Fibroblast of lung (primary cell): ENCODE measurements at regions not wholly inside any gene's neighbourhood (a gene's known extent, or its start where the extent isn't known, plus 50 kb on each side); places are given as distances from the start of the nearest gene placed in this dataset.

Source experiments
- DNase-seq, 2 donors: peaks; one replicate each; pipeline versions ENCODE4 v3.0.0 to v3.0.0-alpha.2; 2010; ENCODE audit warnings: low read depth in 2 of 2
- H2AFZ ChIP-seq: 2 replicates; pipeline ENCODE4 v1.5.1; 2012; ENCODE audit warnings: low read length, control low read depth, inconsistent platforms
- H3K27ac ChIP-seq: 2 replicates; pipeline ENCODE4 v1.5.1; 2011; ENCODE audit warnings: low read length, control low read depth; ENCODE audit not compliant: insufficient read depth
- H3K27me3 ChIP-seq: 2 replicates; pipeline ENCODE4 v1.5.1; 2011; ENCODE audit warnings: mild to moderate bottlenecking, low read length; ENCODE audit not compliant: control insufficient read depth, insufficient read depth
- H3K36me3 ChIP-seq: 2 replicates; pipeline ENCODE4 v1.5.1; 2011; ENCODE audit warnings: low read length; ENCODE audit not compliant: control insufficient read depth, insufficient read depth
- H3K4me1 ChIP-seq: 2 replicates; pipeline ENCODE4 v1.5.1; 2011; ENCODE audit warnings: low read length; ENCODE audit not compliant: control insufficient read depth, insufficient read depth; ENCODE audit errors: extremely low read depth
- H3K4me2 ChIP-seq: 2 replicates; pipeline ENCODE4 v1.5.1; 2011; ENCODE audit warnings: low read length, control low read depth; ENCODE audit not compliant: insufficient read depth; ENCODE audit errors: extremely low read depth
- H3K4me3 ChIP-seq, 4 experiments: fragments of 200-600 bp in 1 of 4; sonication (generic) in 1 of 4; replicated peaks in 1 of 4; 2 replicates each; pipeline ENCODE4 v1.5.1; 2011 to 2016; ENCODE audit warnings: low read length in 4 of 4, low read depth in 3 of 4, mild to moderate bottlenecking in 3 of 4, control low read depth in 2 of 4, inconsistent platforms in 1 of 4, mixed read lengths in 1 of 4; ENCODE audit not compliant: insufficient read depth in 1 of 4; ENCODE audit errors: control extremely low read depth in 1 of 4
- H3K79me2 ChIP-seq: 2 replicates; pipeline ENCODE4 v1.5.1; 2012; ENCODE audit warnings: mild to moderate bottlenecking, low read length, inconsistent platforms; ENCODE audit not compliant: control insufficient read depth, insufficient read depth
- H3K9ac ChIP-seq: 2 replicates; pipeline ENCODE4 v1.5.1; 2011; ENCODE audit warnings: mild to moderate bottlenecking, low read length, control low read depth; ENCODE audit not compliant: insufficient read depth
- H3K9me3 ChIP-seq: 2 replicates; pipeline ENCODE4 v1.5.1; 2012; ENCODE audit warnings: low read depth, low read length; ENCODE audit not compliant: control insufficient read depth, insufficient read depth
- H4K20me1 ChIP-seq: 2 replicates; pipeline ENCODE4 v1.5.1; 2011; ENCODE audit warnings: low read length; ENCODE audit not compliant: control insufficient read depth, insufficient read depth; ENCODE audit errors: extremely low read depth
- EZH2 ChIP-seq: IDR thresholded peaks from 2 replicates; pipeline ENCODE4 v1.5.1; 2012; ENCODE audit warnings: low read length, control low read depth, mild to moderate bottlenecking; ENCODE audit errors: missing control alignments
- TF ChIP-seq, protein P1 (sequence below), 2 donors: IDR thresholded peaks in 1 of 2; conservative IDR thresholded peaks in 1 of 2; 1 replicate in 1 of 2; 2 replicates in 1 of 2; pipeline ENCODE4 v1.5.1; 2011 to 2012; ENCODE audit warnings: low read length in 2 of 2, control low read depth in 1 of 2, inconsistent platforms in 1 of 2, low read depth in 1 of 2, mild to moderate bottlenecking in 1 of 2

DNA sequence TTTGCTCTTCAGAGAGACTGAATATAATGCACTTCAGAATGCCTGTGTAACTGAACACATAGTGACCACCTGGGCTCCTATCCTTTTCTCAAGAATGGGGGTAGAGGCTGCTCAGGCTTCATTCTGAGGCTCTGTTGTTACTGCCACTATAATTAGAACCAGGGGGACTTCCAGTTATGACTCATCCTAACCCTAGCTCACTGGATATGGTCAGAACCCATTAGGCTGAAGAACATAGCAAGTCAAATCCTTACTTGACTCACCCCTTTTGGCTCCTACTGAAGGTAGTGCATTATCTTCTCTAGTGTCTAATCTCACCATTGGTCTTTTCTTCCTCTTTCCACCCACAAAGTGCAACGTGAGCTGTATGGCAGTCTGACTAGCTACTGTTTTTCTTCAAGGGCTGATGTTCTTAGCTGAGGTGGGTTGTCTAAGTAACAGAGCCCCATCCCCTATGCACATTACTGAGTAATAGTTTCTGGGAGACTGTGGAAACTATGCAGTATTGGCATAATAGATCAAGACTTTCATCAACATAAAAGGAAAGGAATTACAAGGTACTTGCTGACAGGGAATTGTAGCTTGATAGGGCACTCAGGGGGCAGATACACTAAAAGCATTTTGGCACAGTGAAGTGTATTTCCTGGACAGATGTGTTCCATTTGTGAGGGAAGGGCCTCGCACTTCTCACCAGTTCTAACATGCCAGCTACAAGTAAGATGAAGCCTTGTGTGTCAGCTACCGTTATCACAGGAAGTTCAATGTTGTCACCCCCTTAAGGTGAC, 431.0 kb upstream of the MEF2C start:
- H3K9me3 ChIP-seq = no peaks in the 10 kb centered on the region
- no peaks in the 10 kb centered on the region for H3K27me3 ChIP-seq
- H3K9ac ChIP-seq = no peak overlapping the region
- H3K79me2 ChIP-seq = no peaks in the 10 kb centered on the region
- no peaks in the 10 kb centered on the region for H4K20me1 ChIP-seq
- TF ChIP-seq, protein P1, sequence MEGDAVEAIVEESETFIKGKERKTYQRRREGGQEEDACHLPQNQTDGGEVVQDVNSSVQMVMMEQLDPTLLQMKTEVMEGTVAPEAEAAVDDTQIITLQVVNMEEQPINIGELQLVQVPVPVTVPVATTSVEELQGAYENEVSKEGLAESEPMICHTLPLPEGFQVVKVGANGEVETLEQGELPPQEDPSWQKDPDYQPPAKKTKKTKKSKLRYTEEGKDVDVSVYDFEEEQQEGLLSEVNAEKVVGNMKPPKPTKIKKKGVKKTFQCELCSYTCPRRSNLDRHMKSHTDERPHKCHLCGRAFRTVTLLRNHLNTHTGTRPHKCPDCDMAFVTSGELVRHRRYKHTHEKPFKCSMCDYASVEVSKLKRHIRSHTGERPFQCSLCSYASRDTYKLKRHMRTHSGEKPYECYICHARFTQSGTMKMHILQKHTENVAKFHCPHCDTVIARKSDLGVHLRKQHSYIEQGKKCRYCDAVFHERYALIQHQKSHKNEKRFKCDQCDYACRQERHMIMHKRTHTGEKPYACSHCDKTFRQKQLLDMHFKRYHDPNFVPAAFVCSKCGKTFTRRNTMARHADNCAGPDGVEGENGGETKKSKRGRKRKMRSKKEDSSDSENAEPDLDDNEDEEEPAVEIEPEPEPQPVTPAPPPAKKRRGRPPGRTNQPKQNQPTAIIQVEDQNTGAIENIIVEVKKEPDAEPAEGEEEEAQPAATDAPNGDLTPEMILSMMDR (conservative IDR thresholded peaks at IDR 0.05 in 1 of 2, IDR thresholded peaks at IDR 0.05 in 1 of 2; ENCODE audit: low read depth in 1 of 2, low read length in 2 of 2) = no peak
- no peak for TF ChIP-seq EZH2
- H3K36me3 ChIP-seq = no peaks in the 10 kb centered on the region
- peaks cover 10% of the 10 kb centered on the region for H3K4me1 ChIP-seq
- H3K4me2 ChIP-seq = no peak overlapping the region
- no peak overlapping the region for H2AFZ ChIP-seq
- no peak overlapping the region for H3K4me3 ChIP-seq
- peak overlapping the region; percentile 12 for H3K27ac ChIP-seq
- peak; percentile 63 to 99 for DNase-seq

DNA sequence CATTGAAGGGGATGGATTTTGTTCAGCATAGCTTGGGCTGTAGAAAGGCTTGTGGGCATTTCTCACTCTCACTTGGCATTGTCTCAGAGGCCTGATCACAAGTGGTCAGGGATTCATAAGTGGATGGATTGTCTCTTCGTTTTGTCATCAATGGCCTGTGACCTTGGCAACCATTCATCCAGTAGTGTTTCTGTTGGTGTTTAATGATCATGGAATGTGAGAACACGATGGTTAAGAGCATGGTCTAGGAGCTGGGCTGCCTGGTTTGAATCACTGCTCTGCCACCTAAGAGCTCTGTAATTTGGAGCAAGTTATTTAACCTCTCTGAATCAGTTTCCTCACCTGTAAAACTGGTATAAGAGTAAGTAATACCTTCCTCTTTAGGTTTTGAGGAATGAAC, 430.1 kb upstream of the MEF2C start:
- TF ChIP-seq, protein P1 (conservative IDR thresholded peaks at IDR 0.05 in 1 of 2, IDR thresholded peaks at IDR 0.05 in 1 of 2; ENCODE audit: low read depth in 1 of 2, low read length in 2 of 2) = no peak
- no peak for TF ChIP-seq EZH2
- peak; percentile 37 to 93 for DNase-seq
- Histone ChIP-seq H3K4me3 (no peak overlapping the region), H3K4me1 (peaks cover 10% of the 10 kb centered on the region), H4K20me1 (no peaks in the 10 kb centered on the region), H3K27ac (no peak overlapping the region), H3K4me2 (no peak overlapping the region), H3K27me3 (no peaks in the 10 kb centered on the region), H3K36me3 (no peaks in the 10 kb centered on the region), H2AFZ (no peak overlapping the region), H3K79me2 (no peaks in the 10 kb centered on the region), H3K9me3 (no peaks in the 10 kb centered on the region), H3K9ac (no peak overlapping the region)

DNA sequence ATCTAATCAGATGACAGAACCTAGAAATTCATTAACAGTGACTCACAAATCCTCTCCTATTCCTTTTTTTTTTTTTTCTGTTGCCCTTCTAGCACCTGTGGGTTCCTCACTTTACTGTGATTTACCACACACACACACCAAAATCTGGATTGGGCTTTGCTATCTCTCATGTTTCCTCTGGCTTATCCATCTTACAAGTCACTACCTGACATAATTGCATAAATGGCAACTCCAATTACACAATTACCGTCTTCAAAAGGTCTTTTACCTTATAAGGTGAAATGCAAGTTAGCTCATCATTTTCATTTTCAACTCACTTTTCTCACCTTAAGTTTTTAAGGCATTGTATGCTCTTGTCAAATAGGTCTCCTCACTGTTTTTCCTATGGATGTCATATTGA, 426.3 kb upstream of the MEF2C start:
- no peaks in the 10 kb centered on the region for H3K27me3 ChIP-seq
- no peaks in the 10 kb centered on the region for H3K79me2 ChIP-seq
- H2AFZ ChIP-seq = no peak overlapping the region
- H3K27ac ChIP-seq = no peak overlapping the region
- DNase-seq = no peak
- no peak overlapping the region for H3K9ac ChIP-seq
- peaks cover 9% of the 10 kb centered on the region for H3K4me1 ChIP-seq
- no peaks in the 10 kb centered on the region for H4K20me1 ChIP-seq
- no peak overlapping the region for H3K4me2 ChIP-seq
- H3K36me3 ChIP-seq = no peaks in the 10 kb centered on the region
- no peaks in the 10 kb centered on the region for H3K9me3 ChIP-seq
- TF ChIP-seq EZH2 = no peak
- TF ChIP-seq, protein P1 (conservative IDR thresholded peaks at IDR 0.05 in 1 of 2, IDR thresholded peaks at IDR 0.05 in 1 of 2; ENCODE audit: low read depth in 1 of 2, low read length in 2 of 2) = no peak
- H3K4me3 ChIP-seq = no peak overlapping the region
